ENCODE measurements at regions not wholly inside any gene's neighbourhood (a gene's known extent, or its start where the extent isn't known, plus 50 kb on each side); places are given as distances from the start of the nearest gene placed in this dataset.

DNA sequence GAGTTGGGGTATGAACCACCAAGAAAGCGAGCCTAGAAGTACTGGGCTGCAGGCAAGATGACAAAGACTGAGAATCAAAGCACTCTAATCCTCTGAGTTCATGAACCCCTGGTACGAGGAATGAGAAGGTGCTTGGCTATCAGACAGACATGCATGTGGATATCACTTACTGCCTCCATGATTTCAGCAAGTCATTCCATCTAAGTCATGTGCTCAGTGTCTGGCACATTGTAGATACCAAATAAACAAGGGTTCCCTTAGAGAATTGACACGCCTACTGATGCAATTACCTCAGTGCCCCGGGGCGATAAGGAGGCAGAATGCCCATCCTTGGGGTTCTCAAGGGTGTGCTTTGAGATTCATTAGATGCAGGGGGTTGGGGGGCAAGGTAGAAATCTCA lies 125.6 kb upstream of the PKDCC start:
- Histone ChIP-seq H3K9me3 (ENCODE audit: insufficient read depth, low read depth, low read length) (no peaks in the 10 kb centered on the region), H2BK5ac (ENCODE audit: low read depth, low read length, poor library complexity) (no peak overlapping the region), H3K4me1 (ENCODE audit: control insufficient read depth in 1 of 2, insufficient read depth in 2 of 2, low read length in 2 of 2) (peaks cover 20 to 33% of the 10 kb centered on the region in 2 experiments), H4K8ac (ENCODE audit: low read depth, low read length) (no peak overlapping the region), H3K27me3 (ENCODE audit: insufficient read depth, low read length) (no peaks in the 10 kb centered on the region), H2AK5ac (ENCODE audit: low read length) (no peak overlapping the region), H2BK120ac (ENCODE audit: insufficient read depth, low read length, poor library complexity) (no peak overlapping the region), H2AFZ (ENCODE audit: insufficient read depth, low read length, poor library complexity) (no peak overlapping the region), H2BK12ac (ENCODE audit: low read length) (peak overlapping the region; percentile 56), H4K91ac (ENCODE audit: low read depth, low read length) (no peak overlapping the region), H3K14ac (ENCODE audit: low read length) (no peak overlapping the region), H3K4me2 (ENCODE audit: low read length) (no peak overlapping the region), H3K36me3 (ENCODE audit: control insufficient read depth in 1 of 2, insufficient read depth in 2 of 2, low read length in 2 of 2) (no peaks in the 10 kb centered on the region), H3K27ac (ENCODE audit: low read depth, low read length) (no peak overlapping the region), H3K79me2 (ENCODE audit: control insufficient read depth, insufficient read depth, low read length, poor library complexity) (no peaks in the 10 kb centered on the region), H3K9ac (ENCODE audit: low read length) (no peak overlapping the region), H3K4ac (ENCODE audit: low read depth, low read length) (no peak overlapping the region), H3K4me3 (ENCODE audit: low read depth, low read length) (no peak overlapping the region), H3K79me1 (ENCODE audit: low read length) (peaks cover 17% of the 10 kb centered on the region), H4K12ac (ENCODE audit: low read depth, low read length) (no peak overlapping the region), H3K18ac (ENCODE audit: low read length) (no peak overlapping the region), H3K23ac (ENCODE audit: low read length) (no peak overlapping the region)
- no CpG with 5 or more reads among the region's 5 CpGs for WGBS (ENCODE audit: extremely low coverage, insufficient coverage, insufficient read length)
- DNase-seq: peak; percentile 6 to 47

GRCh38 chr2:41923156-41923786 lies 124.5 kb upstream of the PKDCC start:
- Histone ChIP-seq H3K9me3 (ENCODE audit: insufficient read depth, low read depth, low read length) (no peaks in the 10 kb centered on the region), H3K9ac (ENCODE audit: low read length) (no peak overlapping the region), H4K91ac (ENCODE audit: low read depth, low read length) (peak overlapping the region; percentile 2), H2BK12ac (ENCODE audit: low read length) (peak overlapping the region; percentile 19), H4K8ac (ENCODE audit: low read depth, low read length) (no peak overlapping the region), H3K4ac (ENCODE audit: low read depth, low read length) (no peak overlapping the region), H4K12ac (ENCODE audit: low read depth, low read length) (no peak overlapping the region), H3K79me2 (ENCODE audit: control insufficient read depth, insufficient read depth, low read length, poor library complexity) (no peaks in the 10 kb centered on the region), H3K18ac (ENCODE audit: low read length) (no peak overlapping the region), H3K79me1 (ENCODE audit: low read length) (peaks cover 26% of the 10 kb centered on the region), H2BK120ac (ENCODE audit: insufficient read depth, low read length, poor library complexity) (peak overlapping the region; percentile 14), H3K4me2 (ENCODE audit: low read length) (no peak overlapping the region), H3K36me3 (ENCODE audit: control insufficient read depth in 1 of 2, insufficient read depth in 2 of 2, low read length in 2 of 2) (no peaks in the 10 kb centered on the region), H2AK5ac (ENCODE audit: low read length) (no peak overlapping the region), H3K4me3 (ENCODE audit: low read depth, low read length) (no peak overlapping the region), H2BK5ac (ENCODE audit: low read depth, low read length, poor library complexity) (peak overlapping the region; percentile 2), H3K4me1 (ENCODE audit: control insufficient read depth in 1 of 2, insufficient read depth in 2 of 2, low read length in 2 of 2) (peaks cover 30 to 40% of the 10 kb centered on the region in 2 experiments), H3K27me3 (ENCODE audit: insufficient read depth, low read length) (no peaks in the 10 kb centered on the region), H3K27ac (ENCODE audit: low read depth, low read length) (no peak overlapping the region), H3K14ac (ENCODE audit: low read length) (peak overlapping the region; percentile 30), H3K23ac (ENCODE audit: low read length) (no peak overlapping the region), H2AFZ (ENCODE audit: insufficient read depth, low read length, poor library complexity) (no peak overlapping the region)
- no CpG with 5 or more reads among the region's 9 CpGs for WGBS (ENCODE audit: extremely low coverage, insufficient coverage, insufficient read length)
- DNase-seq: no peak

DNA sequence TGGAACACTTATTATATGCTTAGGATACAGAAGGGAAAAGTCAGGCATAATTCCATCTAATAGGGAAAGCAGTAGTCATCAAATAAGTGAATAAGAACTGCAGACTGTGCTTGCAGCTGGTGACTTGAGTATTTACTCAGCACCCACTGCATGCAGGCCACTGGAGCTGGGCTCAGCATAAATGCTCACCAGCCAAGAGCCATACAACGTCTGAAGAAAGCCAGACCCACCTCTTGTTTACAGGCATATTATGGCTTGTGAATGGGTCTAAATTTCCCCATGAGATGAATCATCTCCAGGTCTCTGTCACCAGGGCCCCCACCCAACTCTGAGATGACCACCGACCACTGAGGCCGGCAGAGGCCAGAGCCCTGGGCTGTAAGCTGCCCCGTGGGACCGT lies 123.8 kb upstream of the PKDCC start:
- Histone ChIP-seq H3K27ac (ENCODE audit: low read depth, low read length) (peak overlapping the region; percentile 4), H2AK5ac (ENCODE audit: low read length) (no peak overlapping the region), H2AFZ (ENCODE audit: insufficient read depth, low read length, poor library complexity) (no peak overlapping the region), H4K91ac (ENCODE audit: low read depth, low read length) (peak overlapping the region; percentile 55), H3K79me2 (ENCODE audit: control insufficient read depth, insufficient read depth, low read length, poor library complexity) (no peaks in the 10 kb centered on the region), H3K4me3 (ENCODE audit: low read depth, low read length) (no peak overlapping the region), H4K8ac (ENCODE audit: low read depth, low read length) (no peak overlapping the region), H3K4me2 (ENCODE audit: low read length) (no peak overlapping the region), H3K18ac (ENCODE audit: low read length) (no peak overlapping the region), H2BK120ac (ENCODE audit: insufficient read depth, low read length, poor library complexity) (no peak overlapping the region), H3K36me3 (ENCODE audit: control insufficient read depth in 1 of 2, insufficient read depth in 2 of 2, low read length in 2 of 2) (no peaks in the 10 kb centered on the region), H4K12ac (ENCODE audit: low read depth, low read length) (no peak overlapping the region), H3K4me1 (ENCODE audit: control insufficient read depth in 1 of 2, insufficient read depth in 2 of 2, low read length in 2 of 2) (peaks cover 35 to 44% of the 10 kb centered on the region in 2 experiments), H3K23ac (ENCODE audit: low read length) (no peak overlapping the region), H3K9me3 (ENCODE audit: insufficient read depth, low read depth, low read length) (no peaks in the 10 kb centered on the region), H3K79me1 (ENCODE audit: low read length) (peaks cover 26% of the 10 kb centered on the region), H3K4ac (ENCODE audit: low read depth, low read length) (no peak overlapping the region), H3K27me3 (ENCODE audit: insufficient read depth, low read length) (no peaks in the 10 kb centered on the region), H2BK5ac (ENCODE audit: low read depth, low read length, poor library complexity) (no peak overlapping the region), H3K14ac (ENCODE audit: low read length) (no peak overlapping the region), H2BK12ac (ENCODE audit: low read length) (no peak overlapping the region), H3K9ac (ENCODE audit: low read length) (no peak overlapping the region)
- WGBS (ENCODE audit: extremely low coverage, insufficient coverage, insufficient read length): no CpG with 5 or more reads among the region's 5 CpGs
- DNase-seq: no peak

DNA sequence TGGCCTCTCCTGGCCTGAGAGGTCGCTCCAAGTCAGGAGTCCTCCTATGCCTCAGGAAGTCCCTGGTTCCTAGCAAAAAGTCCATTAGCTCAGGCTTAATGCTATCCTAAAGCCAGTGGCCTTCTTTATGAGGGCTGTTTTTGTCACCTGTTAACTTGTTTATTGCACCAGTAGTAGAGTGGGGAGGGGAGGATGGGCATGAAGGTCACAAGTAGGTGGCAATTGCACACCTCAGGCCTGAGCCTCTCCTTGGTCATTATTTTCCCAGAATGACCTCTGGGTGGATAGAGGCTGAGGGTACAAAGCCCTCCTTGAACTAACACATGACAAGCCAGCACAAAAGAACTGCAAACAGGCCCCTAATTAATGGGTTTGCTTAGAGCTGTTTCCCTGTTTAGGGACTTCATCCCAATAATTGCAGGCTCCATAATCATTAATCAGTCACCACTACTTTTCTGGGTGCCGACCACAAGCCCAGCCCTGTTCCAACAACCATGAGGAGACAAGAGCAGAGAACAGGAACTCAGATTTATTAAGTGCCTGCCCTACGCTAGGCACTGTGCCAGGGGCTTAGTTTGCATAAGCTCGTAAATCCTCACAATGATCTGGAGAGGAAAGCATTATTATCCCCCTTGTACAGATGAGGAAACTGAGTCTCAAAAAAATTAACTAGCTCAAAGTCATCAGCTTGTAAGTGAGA lies 123.0 kb upstream of the PKDCC start:
- Histone ChIP-seq H3K27ac (ENCODE audit: low read depth, low read length) (no peak overlapping the region), H3K4me1 (ENCODE audit: control insufficient read depth in 1 of 2, insufficient read depth in 2 of 2, low read length in 2 of 2) (peaks cover 35 to 44% of the 10 kb centered on the region in 2 experiments), H3K4me3 (ENCODE audit: low read depth, low read length) (no peak overlapping the region), H2AFZ (ENCODE audit: insufficient read depth, low read length, poor library complexity) (no peak overlapping the region), H2BK12ac (ENCODE audit: low read length) (no peak overlapping the region), H3K23ac (ENCODE audit: low read length) (no peak overlapping the region), H3K9me3 (ENCODE audit: insufficient read depth, low read depth, low read length) (no peaks in the 10 kb centered on the region), H2AK5ac (ENCODE audit: low read length) (no peak overlapping the region), H2BK5ac (ENCODE audit: low read depth, low read length, poor library complexity) (peak overlapping the region; percentile 26), H3K4ac (ENCODE audit: low read depth, low read length) (no peak overlapping the region), H4K12ac (ENCODE audit: low read depth, low read length) (no peak overlapping the region), H4K91ac (ENCODE audit: low read depth, low read length) (no peak overlapping the region), H3K18ac (ENCODE audit: low read length) (no peak overlapping the region), H4K8ac (ENCODE audit: low read depth, low read length) (no peak overlapping the region), H3K9ac (ENCODE audit: low read length) (no peak overlapping the region), H3K14ac (ENCODE audit: low read length) (no peak overlapping the region), H3K36me3 (ENCODE audit: control insufficient read depth in 1 of 2, insufficient read depth in 2 of 2, low read length in 2 of 2) (no peaks in the 10 kb centered on the region), H3K4me2 (ENCODE audit: low read length) (no peak overlapping the region), H3K79me2 (ENCODE audit: control insufficient read depth, insufficient read depth, low read length, poor library complexity) (no peaks in the 10 kb centered on the region), H2BK120ac (ENCODE audit: insufficient read depth, low read length, poor library complexity) (no peak overlapping the region), H3K27me3 (ENCODE audit: insufficient read depth, low read length) (no peaks in the 10 kb centered on the region), H3K79me1 (ENCODE audit: low read length) (peaks cover 26% of the 10 kb centered on the region)
- no peak for DNase-seq
- no CpG with 5 or more reads among the region's 4 CpGs for WGBS (ENCODE audit: extremely low coverage, insufficient coverage, insufficient read length)

Data from trophoblast cell (in vitro differentiated cells and primary cell).